MCF 10A (cell line): ENCODE measurements at regions not wholly inside any gene's neighbourhood (a gene's known extent, or its start where the extent isn't known, plus 50 kb on each side); places are given as distances from the start of the nearest gene placed in this dataset.

Source experiments
- BruUV-seq: library from RNA; stranded (reverse); fragments of 400-500 nt; replicated peaks from 2 replicates; lab custom pipeline; 2021; lab: Mats Ljungman, UMichigan
- CTCF ChIA-PET: fragments of 300-600 bp; sonication (Branson Sonifier 250); formaldehyde crosslinking; extraction: SDS; loops from one replicate; lab custom pipeline; 2021; ENCODE audit warnings: antibody characterized with exemption, inconsistent platforms; lab: Yijun Ruan, JAX
- POLR2A ChIA-PET: fragments of 300-600, 350-650 bp; sonication (Branson Sonifier 250); formaldehyde crosslinking; extraction: SDS; loops from one replicate; lab custom pipeline; 2020; ENCODE audit warnings: antibody characterized with exemption, inconsistent platforms; lab: Yijun Ruan, JAX
- DNase-seq: peaks from one replicate; pipeline ENCODE4 v3.0.0-alpha.2; 2018; ENCODE audit not compliant: unreplicated experiment
- H3K27ac Mint-ChIP-seq: one replicate; pipeline ENCODE4 v1.8.0; 2022; ENCODE audit warnings: mild to moderate bottlenecking, low read depth, mixed read lengths; ENCODE audit not compliant: unreplicated experiment
- H3K27me3 Mint-ChIP-seq: one replicate; pipeline ENCODE4 v1.8.0; 2022; ENCODE audit warnings: mixed read lengths; ENCODE audit not compliant: insufficient read depth, unreplicated experiment
- H3K36me3 Mint-ChIP-seq: one replicate; pipeline ENCODE4 v1.8.0; 2022; ENCODE audit warnings: mild to moderate bottlenecking, moderate library complexity, mixed read lengths; ENCODE audit not compliant: insufficient read depth, unreplicated experiment
- H3K4me1 Mint-ChIP-seq: one replicate; pipeline ENCODE4 v1.8.0; 2022; ENCODE audit warnings: mixed read lengths; ENCODE audit not compliant: insufficient read depth, unreplicated experiment
- H3K4me3 Mint-ChIP-seq: one replicate; pipeline ENCODE4 v1.8.0; 2022; ENCODE audit warnings: mild to moderate bottlenecking, moderate library complexity, mixed read lengths; ENCODE audit not compliant: unreplicated experiment
- H3K9me3 Mint-ChIP-seq: one replicate; pipeline ENCODE4 v1.8.0; 2022; ENCODE audit warnings: mixed read lengths; ENCODE audit not compliant: unreplicated experiment
- intact Hi-C: fragments of 100-400 bp; cut with micrococcal nuclease; formaldehyde crosslinking; loops from 2 replicates; pipeline ENCODE4 v1.14.1; 2022
- TF ChIP-seq, protein P1 (sequence below): fragments of 200-600 bp; IDR thresholded peaks from one replicate; pipeline ENCODE4 v1.8.0; 2022; ENCODE audit warnings: antibody characterized with exemption, mild to moderate bottlenecking; ENCODE audit not compliant: unreplicated experiment

- no peaks in the 10 kb centered on the region for H3K27me3 Mint-ChIP-seq
- intact Hi-C loops, result no loop called here
- no peak overlapping the region for H3K27ac Mint-ChIP-seq
- no peaks in the 10 kb centered on the region for H3K9me3 Mint-ChIP-seq
- no peak for DNase-seq
- peaks cover 6% of the 10 kb centered on the region for H3K4me1 Mint-ChIP-seq
- H3K4me3 Mint-ChIP-seq, result no peak overlapping the region
- H3K36me3 Mint-ChIP-seq, result peaks cover 6% of the 10 kb centered on the region
- POLR2A ChIA-PET, result no interaction called here
- BruUV-seq, result no TSS peak
- CTCF ChIA-PET, result no interaction called here
- TF ChIP-seq, protein P1, sequence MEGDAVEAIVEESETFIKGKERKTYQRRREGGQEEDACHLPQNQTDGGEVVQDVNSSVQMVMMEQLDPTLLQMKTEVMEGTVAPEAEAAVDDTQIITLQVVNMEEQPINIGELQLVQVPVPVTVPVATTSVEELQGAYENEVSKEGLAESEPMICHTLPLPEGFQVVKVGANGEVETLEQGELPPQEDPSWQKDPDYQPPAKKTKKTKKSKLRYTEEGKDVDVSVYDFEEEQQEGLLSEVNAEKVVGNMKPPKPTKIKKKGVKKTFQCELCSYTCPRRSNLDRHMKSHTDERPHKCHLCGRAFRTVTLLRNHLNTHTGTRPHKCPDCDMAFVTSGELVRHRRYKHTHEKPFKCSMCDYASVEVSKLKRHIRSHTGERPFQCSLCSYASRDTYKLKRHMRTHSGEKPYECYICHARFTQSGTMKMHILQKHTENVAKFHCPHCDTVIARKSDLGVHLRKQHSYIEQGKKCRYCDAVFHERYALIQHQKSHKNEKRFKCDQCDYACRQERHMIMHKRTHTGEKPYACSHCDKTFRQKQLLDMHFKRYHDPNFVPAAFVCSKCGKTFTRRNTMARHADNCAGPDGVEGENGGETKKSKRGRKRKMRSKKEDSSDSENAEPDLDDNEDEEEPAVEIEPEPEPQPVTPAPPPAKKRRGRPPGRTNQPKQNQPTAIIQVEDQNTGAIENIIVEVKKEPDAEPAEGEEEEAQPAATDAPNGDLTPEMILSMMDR, result no peak
Measured at GRCh38 chr10:89889606-89890005, 188.2 kb downstream of the KIF20B start.

GRCh38 chr10:89891006-89891535 is 189.7 kb downstream of the KIF20B start:
- TF ChIP-seq, protein P1, result no peak
- Mint-ChIP-seq H3K9me3 (no peaks in the 10 kb centered on the region), H3K27me3 (no peaks in the 10 kb centered on the region), H3K27ac (no peak overlapping the region), H3K36me3 (peaks cover 6% of the 10 kb centered on the region), H3K4me3 (no peak overlapping the region), H3K4me1 (peaks cover 6% of the 10 kb centered on the region)
- DNase-seq, result no peak
- intact Hi-C loops, result no loop called here
- ChIA-PET POLR2A (interaction anchor here (1.3 kb wide), 1 partner anchor 19 kb away, joined by 3 read pairs; no protein-coding TSS in a partner anchor), CTCF (no interaction called here)
- BruUV-seq, result no TSS peak

DNA sequence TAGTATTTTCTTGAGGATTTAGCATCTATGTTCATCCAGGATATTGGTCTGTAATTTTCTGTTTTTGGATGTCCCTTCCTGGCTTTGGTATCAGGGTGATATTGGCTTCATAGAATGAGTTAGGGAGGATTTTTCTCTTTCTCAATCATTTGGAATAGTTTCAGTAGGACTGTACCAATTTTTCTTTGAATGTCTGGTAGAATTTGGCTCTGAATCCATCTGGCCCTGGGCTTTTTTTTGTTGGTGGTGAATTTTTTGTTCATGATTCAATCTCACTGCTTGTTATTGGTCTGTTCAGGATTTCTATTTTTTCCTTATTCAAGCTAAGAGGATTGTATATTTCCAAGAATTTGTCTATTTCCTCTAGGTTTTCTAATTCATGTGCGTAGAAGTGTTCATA is 192.7 kb downstream of the KIF20B start:
- H3K36me3 Mint-ChIP-seq, result peaks cover 6% of the 10 kb centered on the region
- no peak overlapping the region for H3K27ac Mint-ChIP-seq
- DNase-seq, result no peak
- H3K27me3 Mint-ChIP-seq, result no peaks in the 10 kb centered on the region
- intact Hi-C loops, result no loop called here
- ChIA-PET POLR2A (interaction anchor here (0.7 kb wide), 1 partner anchor 516 kb away, joined by 3 read pairs; no protein-coding TSS in a partner anchor), CTCF (interaction anchor here (0.7 kb wide), 1 partner anchor 10 kb away, joined by 4 read pairs; no protein-coding TSS in a partner anchor)
- TF ChIP-seq, protein P1, result no peak
- peaks cover 6% of the 10 kb centered on the region for H3K4me1 Mint-ChIP-seq
- H3K9me3 Mint-ChIP-seq, result no peaks in the 10 kb centered on the region
- BruUV-seq, result no TSS peak
- H3K4me3 Mint-ChIP-seq, result no peak overlapping the region

DNA sequence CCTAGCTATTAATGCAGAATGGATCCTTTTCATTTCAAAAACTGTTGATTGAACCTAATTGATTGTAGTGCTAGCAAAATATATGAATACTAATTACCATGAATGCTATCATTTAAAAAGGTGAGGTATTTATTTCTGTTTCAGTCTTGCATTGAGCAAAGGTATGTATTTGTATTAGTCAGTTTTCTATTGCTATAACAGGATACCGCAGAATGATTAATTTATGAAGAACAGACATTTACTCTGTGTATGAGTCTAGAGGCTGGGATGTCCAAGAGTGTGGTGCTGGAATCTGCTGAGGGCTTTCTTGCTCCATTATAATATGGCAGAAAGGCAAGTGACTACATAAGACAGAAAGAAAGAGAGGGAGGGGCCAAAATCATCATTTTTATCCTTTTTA is 199.2 kb downstream of the KIF20B start:
- BruUV-seq, result no TSS peak
- TF ChIP-seq, protein P1, result no peak

More for the DNA sequence above, 199.2 kb downstream of the KIF20B start:
- Mint-ChIP-seq H3K4me1 (peaks cover 4% of the 10 kb centered on the region), H3K9me3 (no peaks in the 10 kb centered on the region), H3K27me3 (no peaks in the 10 kb centered on the region), H3K4me3 (no peak overlapping the region), H3K27ac (no peak overlapping the region), H3K36me3 (no peaks in the 10 kb centered on the region)
- ChIA-PET CTCF (no interaction called here), POLR2A (interaction anchor here (1.1 to 1.3 kb wide), 2 partner anchors 15 to 21 kb away, joined by 3 to 4 read pairs; no protein-coding TSS in a partner anchor)
- DNase-seq, result no peak
- intact Hi-C loops, result no loop called here
